ENCODE measurements at regions not wholly inside any gene's neighbourhood (a gene's known extent, or its start where the extent isn't known, plus 50 kb on each side); places are given as distances from the start of the nearest gene placed in this dataset.

DNA sequence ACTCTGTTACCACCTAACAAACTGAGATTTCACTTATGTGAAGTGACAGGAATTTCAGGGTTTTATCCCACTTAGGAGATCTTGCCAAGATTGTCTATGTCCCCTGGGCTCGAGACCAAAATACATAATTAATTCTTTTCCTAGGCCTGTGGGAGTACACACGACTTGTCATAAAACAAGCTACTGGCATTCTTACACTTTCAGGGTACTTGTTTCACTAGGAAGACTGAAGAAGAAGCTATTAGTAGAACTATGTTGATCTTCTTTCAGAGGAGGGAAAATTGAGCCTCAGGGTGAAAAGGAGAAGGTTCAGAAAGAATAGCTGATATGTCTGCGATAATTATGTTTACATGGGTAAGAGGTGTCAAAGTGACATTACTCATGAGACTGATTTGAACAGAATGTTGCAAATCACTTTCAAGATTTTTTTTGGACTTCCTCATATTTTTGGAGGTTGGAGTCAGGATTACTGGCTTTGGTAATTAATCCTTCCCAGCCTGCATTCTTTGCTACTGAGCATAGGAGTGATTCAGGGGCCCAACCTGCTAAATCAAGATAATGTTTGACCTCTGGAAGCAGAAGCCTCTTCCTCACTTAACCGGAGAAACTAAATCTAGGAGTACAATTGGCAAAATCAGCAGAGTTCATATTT is 240.0 kb upstream of the NT5C1B start:
- Histone ChIP-seq H3K79me2 (ENCODE audit: control insufficient read depth, insufficient read depth, low read length) (no peaks in the 10 kb centered on the region), H3K9me3 (replicated peaks; ENCODE audit: control insufficient read depth, insufficient read depth, low read depth, low read length) (no peaks in the 10 kb centered on the region), H3K4me2 (ENCODE audit: insufficient read depth, low read length) (no peak overlapping the region), H3K4me1 (replicated peaks in 1 of 2; ENCODE audit: control insufficient read depth in 2 of 2, insufficient read depth in 2 of 2, low read length in 2 of 2) (no peaks in the 10 kb centered on the region), H4K20me1 (replicated peaks; ENCODE audit: control insufficient read depth, insufficient read depth, low read length) (no peaks in the 10 kb centered on the region), H3K4me3 (no peak overlapping the region), H3K27me3 (ENCODE audit: control insufficient read depth in 2 of 2, insufficient read depth in 2 of 2, low read length in 2 of 2) (no peaks in the 10 kb centered on the region), H3K27ac (ENCODE audit: extremely low read depth, low read depth, low read length) (no peak overlapping the region), H2AFZ (ENCODE audit: low read depth, low read length) (no peak overlapping the region), H3K9me1 (ENCODE audit: control insufficient read depth, insufficient read depth, low read length) (no peaks in the 10 kb centered on the region), H3K36me3 (ENCODE audit: control insufficient read depth, insufficient read depth, low read length) (no peaks in the 10 kb centered on the region), H3K9ac (ENCODE audit: insufficient read depth in 1 of 2, low read depth in 2 of 2, low read length in 2 of 2) (no peak overlapping the region)
- no peak for ATAC-seq
- ChIA-PET POLR2A (no interaction called here), CTCF (ENCODE audit: low intra/inter-chr PET ratio) (no interaction called here)
- in situ Hi-C loops (cut with MboI), result no loop called here
- BruUV-seq (replicated peaks), result no TSS peak
- TF ChIP-seq ZNF184 (CRISPR knock-in tag; IDR thresholded peaks at IDR 0.05) (no peak), EHMT2 (IDR thresholded peaks at IDR 0.05) (no peak), TCFL5 (CRISPR knock-in tag; conservative IDR thresholded peaks at IDR 0.05) (no peak), MCM2 (IDR thresholded peaks at IDR 0.05; ENCODE audit: low read depth) (no peak), FOS (IDR thresholded peaks at IDR 0.05; ENCODE audit: extremely low read depth, insufficient read length) (no peak)
- no peak for DNase-seq (ENCODE audit: extremely low read depth in 1 of 4, low spot score in 3 of 4)
- FAIRE-seq, result no peak
- 4% methylated on average over 4 of the region's 4 CpGs for WGBS (ENCODE audit: insufficient coverage, low coverage, missing lambda C conversion rate)
- intact Hi-C loops (cut with micrococcal nuclease), result no loop called here

DNA sequence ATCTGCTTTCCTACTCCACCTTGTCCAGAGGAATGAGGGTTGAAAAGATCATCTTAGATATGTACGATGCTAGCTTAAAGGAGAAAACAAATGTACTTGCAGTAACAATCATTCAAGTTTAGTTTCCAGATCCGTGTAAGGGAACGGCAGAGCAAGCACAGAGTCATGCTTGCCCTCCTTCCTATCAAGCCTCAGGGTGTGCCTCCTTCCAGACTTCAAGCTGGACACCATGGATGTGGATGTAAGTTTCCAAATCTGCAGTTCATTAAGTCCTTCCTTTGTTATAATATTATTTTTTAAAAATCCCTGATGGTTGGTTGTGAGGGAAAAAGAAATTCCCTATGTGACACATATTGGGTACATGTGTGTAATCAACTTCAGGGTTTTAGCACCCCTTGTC is 238.9 kb upstream of the NT5C1B start:
- ATAC-seq (no peak), DNase-seq (ENCODE audit: extremely low read depth in 1 of 4, low spot score in 3 of 4) (no peak), FAIRE-seq (no peak)
- in situ Hi-C loops (cut with MboI) (no loop called here), intact Hi-C loops (cut with micrococcal nuclease) (no loop called here)
- Histone ChIP-seq H3K27me3 (ENCODE audit: control insufficient read depth in 2 of 2, insufficient read depth in 2 of 2, low read length in 2 of 2) (no peaks in the 10 kb centered on the region), H3K9ac (ENCODE audit: insufficient read depth in 1 of 2, low read depth in 2 of 2, low read length in 2 of 2) (no peak overlapping the region), H3K9me3 (replicated peaks; ENCODE audit: control insufficient read depth, insufficient read depth, low read depth, low read length) (no peaks in the 10 kb centered on the region), H3K4me2 (ENCODE audit: insufficient read depth, low read length) (no peak overlapping the region), H4K20me1 (replicated peaks; ENCODE audit: control insufficient read depth, insufficient read depth, low read length) (no peaks in the 10 kb centered on the region), H3K79me2 (ENCODE audit: control insufficient read depth, insufficient read depth, low read length) (no peaks in the 10 kb centered on the region), H3K36me3 (ENCODE audit: control insufficient read depth, insufficient read depth, low read length) (no peaks in the 10 kb centered on the region), H3K4me1 (replicated peaks in 1 of 2; ENCODE audit: control insufficient read depth in 2 of 2, insufficient read depth in 2 of 2, low read length in 2 of 2) (no peaks in the 10 kb centered on the region), H2AFZ (ENCODE audit: low read depth, low read length) (no peak overlapping the region), H3K9me1 (ENCODE audit: control insufficient read depth, insufficient read depth, low read length) (no peaks in the 10 kb centered on the region), H3K4me3 (no peak overlapping the region), H3K27ac (ENCODE audit: extremely low read depth, low read depth, low read length) (no peak overlapping the region)
- CTCF ChIA-PET (ENCODE audit: low intra/inter-chr PET ratio), result no interaction called here
- TF ChIP-seq EGR1 (conservative IDR thresholded peaks at IDR 0.05) (no peak), EP400 (IDR thresholded peaks at IDR 0.05) (no peak), TCF7 (IDR thresholded peaks at IDR 0.05; ENCODE audit: borderline replicate concordance) (no peak)
- POLR2A ChIA-PET, result no interaction called here
- BruUV-seq (replicated peaks), result no TSS peak
- 0% methylated on average over 3 of the region's 3 CpGs for WGBS (ENCODE audit: insufficient coverage, low coverage, missing lambda C conversion rate)
